ENCODE measurements at regions not wholly inside any gene's neighbourhood (a gene's known extent, or its start where the extent isn't known, plus 50 kb on each side); places are given as distances from the start of the nearest gene placed in this dataset.
A peak's percentile ranks its signal among the peaks of the same experiment; 100 is the strongest.

DNA sequence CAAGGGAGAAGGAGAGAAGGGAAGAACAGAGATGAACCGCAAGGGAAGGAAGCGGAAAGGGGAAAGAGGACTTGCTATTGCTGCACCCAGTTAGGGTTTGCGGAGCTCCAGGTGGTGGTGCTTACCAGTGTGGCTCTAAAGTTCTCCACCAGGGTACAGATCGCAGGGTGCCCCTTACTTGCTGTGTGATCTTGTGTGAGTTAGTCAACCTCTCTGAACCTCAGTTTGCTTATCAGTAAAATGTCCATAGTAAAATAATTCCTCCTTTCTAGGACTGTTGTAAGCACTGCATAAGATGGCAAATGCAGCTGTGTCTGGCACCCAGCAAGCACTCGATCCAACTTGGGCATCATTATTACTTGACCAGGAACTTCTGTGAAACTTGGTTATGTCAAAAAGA, 230.7 kb upstream of the CDH5 start:
- POLR2A ChIA-PET (ENCODE audit: partially characterized antibody): no interaction called here

More for the DNA sequence above, 230.7 kb upstream of the CDH5 start:
- no peak overlapping the region for H3K27ac ChIP-seq (ENCODE audit: low read depth, low read length)
- H3K4me2 ChIP-seq (ENCODE audit: insufficient read depth in 1 of 2, low read depth in 2 of 2, low read length in 2 of 2): no peak overlapping the region
- H2AFZ ChIP-seq (ENCODE audit: low read length): no peak overlapping the region
- H3K4me3 ChIP-seq (ENCODE audit: extremely low read depth in 1 of 4, insufficient read depth in 2 of 4, low read depth in 3 of 4, low read length in 4 of 4): no peak overlapping the region
- no peak overlapping the region for H3K18ac ChIP-seq (ENCODE audit: extremely low read depth, low read length)
- H3K4ac ChIP-seq (replicated peaks; ENCODE audit: insufficient read length, low read depth, low read length): no peak overlapping the region
- no peak overlapping the region for H2AK5ac ChIP-seq (ENCODE audit: low read depth, low read length)
- no peak for DNase-seq (ENCODE audit: low read depth in 1 of 2, low spot score in 2 of 2)
- H3K79me2 ChIP-seq (ENCODE audit: control insufficient read depth in 1 of 2, insufficient read depth in 2 of 2, low read length in 2 of 2): no peaks in the 10 kb centered on the region
- H2BK12ac ChIP-seq (ENCODE audit: low read depth, low read length): no peak overlapping the region
- no peak overlapping the region for H2BK5ac ChIP-seq (ENCODE audit: low read depth, low read length)
- H3K14ac ChIP-seq (ENCODE audit: insufficient read length): no peak overlapping the region
- CTCF ChIA-PET (ENCODE audit: partially characterized antibody): interaction anchor here (1.0 kb wide), 2 partner anchors 30 to 285 kb away, joined by 3 read pairs; no protein-coding TSS in a partner anchor
- H3K4me1 ChIP-seq (replicated peaks in 1 of 4; ENCODE audit: control insufficient read depth in 3 of 4, insufficient read depth in 4 of 4, low read length in 3 of 4): no peaks in the 10 kb centered on the region; a peak in 2 of 7 replicates
- H3K9me3 ChIP-seq (ENCODE audit: insufficient read depth in 2 of 2, low read depth in 1 of 2, low read length in 1 of 2): no peaks in the 10 kb centered on the region
- H4K5ac ChIP-seq (ENCODE audit: insufficient read length, low read depth, low read length): no peak overlapping the region
- H4K91ac ChIP-seq (replicated peaks; ENCODE audit: insufficient read length, low read length): no peak overlapping the region
- H3K79me1 ChIP-seq (ENCODE audit: low read depth, low read length): no peaks in the 10 kb centered on the region
- no peak overlapping the region for H3K23ac ChIP-seq (ENCODE audit: insufficient read length)
- 0 out of 2 replicates have a peak overlapping the region, but pooled peaks have one; percentile 18 for H2BK15ac ChIP-seq (ENCODE audit: low read length)
- H3K36me3 ChIP-seq (ENCODE audit: control insufficient read depth in 2 of 4, insufficient read depth in 4 of 4, low read length in 3 of 4): no peaks in the 10 kb centered on the region
- H3K27me3 ChIP-seq (replicated peaks in 1 of 4; ENCODE audit: control insufficient read depth in 3 of 4, extremely low read depth in 1 of 4, insufficient read depth in 3 of 4, low read length in 3 of 4): no peaks in the 10 kb centered on the region
- no peak for TF ChIP-seq BACH1 (IDR thresholded peaks at IDR 0.05; ENCODE audit: low read length)
- no peak for TF ChIP-seq ASH2L (IDR thresholded peaks at IDR 0.05; ENCODE audit: low read length)
- no peak for TF ChIP-seq EGR1 (IDR thresholded peaks at IDR 0.05; ENCODE audit: borderline replicate concordance, low read depth, low read length)
- TF ChIP-seq, protein P1, sequence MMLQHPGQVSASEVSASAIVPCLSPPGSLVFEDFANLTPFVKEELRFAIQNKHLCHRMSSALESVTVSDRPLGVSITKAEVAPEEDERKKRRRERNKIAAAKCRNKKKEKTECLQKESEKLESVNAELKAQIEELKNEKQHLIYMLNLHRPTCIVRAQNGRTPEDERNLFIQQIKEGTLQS (IDR thresholded peaks at IDR 0.05; ENCODE audit: insufficient read depth, low read depth, low read length): no peak
- TF ChIP-seq CREB1 (IDR thresholded peaks at IDR 0.05): no peak
- TF ChIP-seq NRF1 (IDR thresholded peaks at IDR 0.05; ENCODE audit: low read depth, low read length): no peak
- no peak for TF ChIP-seq SIN3A (conservative IDR thresholded peaks at IDR 0.05 in 1 of 2, IDR thresholded peaks at IDR 0.05 in 1 of 2; ENCODE audit: low read depth in 1 of 2, low read length in 2 of 2)
- TF ChIP-seq CEBPB (IDR thresholded peaks at IDR 0.05; ENCODE audit: low read depth, low read length): no peak
- no peak for TF ChIP-seq RAD21 (IDR thresholded peaks at IDR 0.05 in 1 of 2, conservative IDR thresholded peaks at IDR 0.05 in 1 of 2; ENCODE audit: low read depth in 2 of 2, low read length in 2 of 2)
- TF ChIP-seq EZH2 (IDR thresholded peaks at IDR 0.05; ENCODE audit: low read depth, low read length, severe bottlenecking): no peak
- TF ChIP-seq KDM4A (IDR thresholded peaks at IDR 0.05; ENCODE audit: low read depth, low read length, severe bottlenecking): no peak
- TF ChIP-seq, protein P2, sequence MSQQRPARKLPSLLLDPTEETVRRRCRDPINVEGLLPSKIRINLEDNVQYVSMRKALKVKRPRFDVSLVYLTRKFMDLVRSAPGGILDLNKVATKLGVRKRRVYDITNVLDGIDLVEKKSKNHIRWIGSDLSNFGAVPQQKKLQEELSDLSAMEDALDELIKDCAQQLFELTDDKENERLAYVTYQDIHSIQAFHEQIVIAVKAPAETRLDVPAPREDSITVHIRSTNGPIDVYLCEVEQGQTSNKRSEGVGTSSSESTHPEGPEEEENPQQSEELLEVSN (IDR thresholded peaks at IDR 0.05): no peak
- no peak for TF ChIP-seq JUND (IDR thresholded peaks at IDR 0.05; ENCODE audit: low read length)
- no peak for TF ChIP-seq FOSL1 (IDR thresholded peaks at IDR 0.05; ENCODE audit: insufficient read depth, low read depth, low read length)
- H3K56ac ChIP-seq (replicated peaks; ENCODE audit: insufficient read length, low read depth, low read length): no peak overlapping the region
- H4K8ac ChIP-seq (ENCODE audit: extremely low read depth, insufficient read depth, low read length): no peak overlapping the region
- WGBS, 2 experiments (ENCODE audit: extremely low coverage in 1 of 2, insufficient coverage in 1 of 2, insufficient read length in 1 of 2, insufficient replicate concordance in 2 of 2, low coverage in 1 of 2, low lambda C conversion rate in 2 of 2, missing lambda C conversion rate in 1 of 2): 95% methylated on average over 5 of the region's 5 CpGs; no CpG with 5 or more reads in 1 of the 2 experiments
- H2BK20ac ChIP-seq (ENCODE audit: low read length): no peak overlapping the region
- no peaks in the 10 kb centered on the region for H3K23me2 ChIP-seq (ENCODE audit: low read depth, low read length)
- H4K20me1 ChIP-seq (replicated peaks in 1 of 2; ENCODE audit: control insufficient read depth in 1 of 2, insufficient read depth in 2 of 2, low read length in 2 of 2): no peaks in the 10 kb centered on the region
- FAIRE-seq: no peak
- H3K9ac ChIP-seq (replicated peaks in 1 of 4; ENCODE audit: extremely low read depth in 1 of 4, low read depth in 3 of 4, low read length in 3 of 4): no peak overlapping the region
- H2BK120ac ChIP-seq (replicated peaks; ENCODE audit: low read depth, low read length): no peak overlapping the region

All from H1 (cell line).